Fibroblast of villous mesenchyme (primary cell): ENCODE measurements at regions not wholly inside any gene's neighbourhood (a gene's known extent, or its start where the extent isn't known, plus 50 kb on each side); places are given as distances from the start of the nearest gene placed in this dataset.
A peak's percentile ranks its signal among the peaks of the same experiment; 100 is the strongest.

ENCODE experiments used
- DNase-seq: peaks from one replicate; pipeline ENCODE4 v3.0.0-alpha.2; 2010; ENCODE audit warnings: low read depth
- H3K4me3 ChIP-seq: 2 replicates; pipeline ENCODE4 v1.5.1; 2011; ENCODE audit warnings: low read depth, mild to moderate bottlenecking, low read length
- TF ChIP-seq, protein P1 (sequence below): IDR thresholded peaks from 2 replicates; pipeline ENCODE4 v1.5.1; 2012; ENCODE audit warnings: low read depth, mild to moderate bottlenecking, low read length; ENCODE audit not compliant: insufficient read depth

DNA sequence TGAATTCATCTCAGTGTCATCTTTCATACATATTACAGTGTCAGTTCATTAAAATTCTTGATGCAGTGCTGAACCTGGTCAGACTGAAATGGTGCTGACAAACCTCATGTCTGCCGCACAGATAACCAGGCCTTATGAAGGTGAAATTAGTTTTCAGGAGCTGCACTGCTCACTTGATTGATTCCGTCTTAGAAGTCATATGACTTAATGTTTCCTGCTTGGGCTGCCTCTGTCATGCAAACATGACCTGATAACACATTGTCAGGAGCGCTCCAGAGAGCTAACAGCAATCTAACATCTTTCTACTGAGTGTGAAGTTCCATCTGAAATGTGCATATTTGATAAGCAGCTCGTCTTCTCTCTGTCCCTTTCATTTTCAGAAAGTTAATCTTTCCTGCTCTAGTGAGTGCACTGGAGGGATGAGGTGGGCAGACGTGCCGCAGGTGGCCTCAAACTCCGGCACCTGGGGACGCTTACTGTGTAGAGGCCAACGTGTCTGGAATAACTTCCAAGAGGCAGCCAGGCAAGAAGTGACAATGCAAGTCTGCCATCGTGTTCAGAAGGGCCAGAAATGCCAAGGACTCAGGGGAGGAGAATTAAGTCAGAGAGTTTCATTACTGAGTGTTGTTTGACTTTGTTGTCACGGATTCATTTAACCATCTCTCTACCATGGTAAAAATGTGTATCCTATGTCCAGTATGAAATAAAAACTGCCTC lies 592.1 kb downstream of the TLE1 start:
- DNase-seq, result no peak
- no peak overlapping the region for H3K4me3 ChIP-seq
- TF ChIP-seq, protein P1, sequence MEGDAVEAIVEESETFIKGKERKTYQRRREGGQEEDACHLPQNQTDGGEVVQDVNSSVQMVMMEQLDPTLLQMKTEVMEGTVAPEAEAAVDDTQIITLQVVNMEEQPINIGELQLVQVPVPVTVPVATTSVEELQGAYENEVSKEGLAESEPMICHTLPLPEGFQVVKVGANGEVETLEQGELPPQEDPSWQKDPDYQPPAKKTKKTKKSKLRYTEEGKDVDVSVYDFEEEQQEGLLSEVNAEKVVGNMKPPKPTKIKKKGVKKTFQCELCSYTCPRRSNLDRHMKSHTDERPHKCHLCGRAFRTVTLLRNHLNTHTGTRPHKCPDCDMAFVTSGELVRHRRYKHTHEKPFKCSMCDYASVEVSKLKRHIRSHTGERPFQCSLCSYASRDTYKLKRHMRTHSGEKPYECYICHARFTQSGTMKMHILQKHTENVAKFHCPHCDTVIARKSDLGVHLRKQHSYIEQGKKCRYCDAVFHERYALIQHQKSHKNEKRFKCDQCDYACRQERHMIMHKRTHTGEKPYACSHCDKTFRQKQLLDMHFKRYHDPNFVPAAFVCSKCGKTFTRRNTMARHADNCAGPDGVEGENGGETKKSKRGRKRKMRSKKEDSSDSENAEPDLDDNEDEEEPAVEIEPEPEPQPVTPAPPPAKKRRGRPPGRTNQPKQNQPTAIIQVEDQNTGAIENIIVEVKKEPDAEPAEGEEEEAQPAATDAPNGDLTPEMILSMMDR, result no peak

DNA sequence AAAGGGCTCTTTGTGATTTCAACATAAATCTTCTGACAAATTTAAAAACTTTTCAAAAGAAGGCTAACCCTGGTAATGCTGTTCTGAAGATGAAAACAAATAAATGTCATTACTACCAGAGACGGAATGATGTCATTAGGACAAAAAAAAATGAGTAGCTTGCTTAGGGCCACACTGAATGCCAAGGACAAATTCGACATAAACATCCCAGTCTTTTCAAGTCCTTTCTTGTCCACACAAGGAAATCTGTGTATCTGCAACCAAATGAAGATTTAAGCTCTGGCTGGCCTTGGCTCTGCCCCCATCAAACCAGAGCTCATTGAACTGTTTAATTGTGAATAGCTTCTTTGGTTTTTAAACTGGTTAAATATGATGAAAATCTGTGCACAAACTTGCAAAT lies 592.7 kb downstream of the TLE1 start:
- no peak overlapping the region for H3K4me3 ChIP-seq
- no peak for DNase-seq
- TF ChIP-seq, protein P1, result no peak

DNA sequence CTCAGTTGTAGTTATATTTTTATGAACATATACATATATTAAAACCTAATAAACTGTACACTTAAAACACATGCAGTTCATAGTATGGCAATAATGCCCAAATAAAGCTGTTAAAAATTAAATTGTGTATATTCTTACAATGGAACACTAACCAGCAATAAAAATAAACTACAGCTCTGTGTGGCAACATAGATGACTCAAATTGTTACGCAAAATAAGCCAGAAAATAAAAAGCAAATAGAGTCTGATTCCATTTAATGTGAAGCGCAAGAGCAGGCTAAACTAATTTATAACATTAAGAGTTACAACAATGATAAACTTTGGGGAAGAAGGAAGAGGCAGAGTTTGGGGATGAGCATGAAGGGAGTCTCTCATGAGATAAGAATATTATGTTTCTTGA lies 597.3 kb downstream of the TLE1 start:
- no peak overlapping the region for H3K4me3 ChIP-seq
- TF ChIP-seq, protein P1, result no peak
- DNase-seq, result peak; percentile 45

DNA sequence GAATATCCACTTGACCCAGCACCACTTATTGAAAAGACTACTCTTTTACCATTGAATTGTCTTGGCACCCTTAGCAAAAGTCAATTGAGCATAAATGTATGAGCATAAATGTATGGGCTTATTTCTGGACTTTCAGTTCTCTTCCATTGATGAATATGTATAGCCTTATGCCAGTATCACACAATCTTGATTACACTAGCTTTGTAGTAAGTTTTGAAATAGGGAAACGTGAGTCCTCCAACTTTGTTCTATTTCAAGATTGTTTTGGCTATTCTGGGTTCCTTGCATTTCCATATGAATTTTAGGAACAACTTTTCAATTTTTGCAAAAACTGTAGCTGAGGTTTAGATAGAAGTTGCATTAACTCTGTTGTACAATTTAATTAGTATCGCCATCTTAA lies 601.0 kb downstream of the TLE1 start:
- DNase-seq, result no peak
- TF ChIP-seq, protein P1, result no peak
- H3K4me3 ChIP-seq, result no peak overlapping the region

DNA sequence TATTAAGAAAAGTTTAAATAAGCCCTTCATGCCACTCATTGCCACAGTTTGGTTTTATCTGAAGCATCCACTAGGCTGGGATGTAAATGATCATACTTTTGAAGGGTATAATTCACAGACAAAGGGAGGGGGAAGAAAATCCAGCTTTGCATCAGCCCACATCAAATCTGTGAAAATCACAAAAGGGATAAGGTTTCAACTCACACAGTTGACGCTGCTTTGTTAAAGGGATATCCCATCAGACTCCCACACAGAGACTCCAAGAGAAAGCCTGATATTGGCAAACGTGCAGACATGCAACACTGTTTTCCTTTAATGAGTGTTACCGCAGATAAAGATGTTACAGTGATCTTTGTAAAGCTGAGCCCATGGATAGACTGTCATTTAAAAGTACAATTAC lies 602.9 kb downstream of the TLE1 start:
- TF ChIP-seq, protein P1, result no peak
- H3K4me3 ChIP-seq, result no peak overlapping the region
- DNase-seq, result no peak

DNA sequence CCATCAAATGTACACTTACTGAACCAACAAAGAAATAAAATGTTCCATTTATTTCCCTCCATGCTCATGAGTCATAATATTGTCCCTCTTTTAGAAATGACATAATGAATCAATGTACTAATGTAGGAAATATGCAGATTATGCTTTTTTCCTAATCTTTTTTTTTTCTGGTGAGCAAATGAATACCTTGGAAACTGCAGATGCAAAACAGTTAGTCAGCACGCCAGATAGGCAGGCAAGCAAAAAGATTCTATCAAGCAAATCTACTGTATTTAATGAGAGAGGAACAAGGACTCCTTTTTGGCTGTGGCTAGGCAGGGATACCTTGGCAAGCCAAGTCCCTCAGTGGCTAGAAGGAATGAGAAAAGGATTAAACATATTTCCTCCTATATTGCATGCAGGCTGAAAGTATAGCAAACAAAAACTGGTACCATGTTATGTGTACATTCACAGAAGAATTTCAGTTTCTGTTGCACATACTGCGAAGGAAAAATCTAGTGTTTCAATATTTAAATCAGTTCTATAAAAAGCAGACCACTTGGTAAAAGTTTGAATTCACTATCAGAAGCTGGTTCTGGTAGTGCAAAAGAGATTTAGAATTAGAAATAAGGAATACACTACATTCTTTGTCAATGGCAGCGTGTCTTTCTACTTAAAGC lies 605.4 kb downstream of the TLE1 start:
- H3K4me3 ChIP-seq, result no peak overlapping the region
- DNase-seq, result peak; percentile 19
- TF ChIP-seq, protein P1, result no peak
